ENCODE measurements at regions not wholly inside any gene's neighbourhood (a gene's known extent, or its start where the extent isn't known, plus 50 kb on each side); places are given as distances from the start of the nearest gene placed in this dataset.

- no peak for DNase-seq (ENCODE audit: low spot score)
These were observed 279.0 kb downstream of the ATXN7L3B start for GRCh38 chr12:74816398-74817175.

- no peak for DNase-seq (ENCODE audit: low spot score)
These were observed 279.9 kb downstream of the ATXN7L3B start for GRCh38 chr12:74817499-74817898.

DNA sequence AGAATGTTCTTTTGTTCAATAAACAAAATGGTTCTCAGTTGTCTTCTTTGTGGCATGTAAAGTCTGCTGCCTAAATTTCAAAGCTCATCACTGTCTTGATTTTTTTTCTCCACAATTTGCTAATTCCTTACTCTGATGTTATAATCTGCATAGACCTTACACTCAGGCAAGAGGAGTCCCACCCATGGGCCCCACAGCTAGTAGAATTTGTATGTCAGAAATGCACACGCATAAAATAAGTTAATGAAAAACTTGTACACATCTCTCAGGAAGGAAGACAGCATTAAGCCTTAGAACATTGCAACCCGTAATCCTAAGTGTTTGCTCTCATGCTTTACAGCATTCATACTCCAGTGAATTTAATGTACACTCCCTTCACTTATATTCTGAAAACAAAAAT is 280.8 kb downstream of the ATXN7L3B start:
- DNase-seq (ENCODE audit: low spot score): no peak

GRCh38 chr12:74820324-74820723 is 282.7 kb downstream of the ATXN7L3B start:
- no peak for DNase-seq (ENCODE audit: low spot score)

GRCh38 chr12:74836567-74836966 is 298.9 kb downstream of the ATXN7L3B start:
- no peak for DNase-seq (ENCODE audit: low spot score)

DNA sequence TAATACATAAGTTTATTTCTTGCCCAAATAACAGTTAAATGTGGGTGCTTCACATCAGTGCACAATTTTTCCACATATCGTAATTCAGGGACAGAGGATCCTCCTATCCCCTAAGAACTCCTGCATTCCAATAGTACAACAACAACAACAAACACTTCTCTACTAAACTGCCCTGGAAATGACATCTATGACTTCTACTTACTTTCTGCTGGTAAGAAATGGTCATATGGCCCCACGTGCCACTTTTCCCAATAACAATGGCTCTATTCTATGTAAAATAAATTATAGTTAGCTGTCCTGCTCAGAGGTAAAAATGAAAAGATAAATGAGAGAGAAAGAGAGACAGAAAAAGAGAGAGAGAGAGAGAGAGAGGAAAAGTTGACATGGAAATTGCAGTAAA is 308.5 kb downstream of the ATXN7L3B start:
- DNase-seq (ENCODE audit: low spot score): no peak

DNA sequence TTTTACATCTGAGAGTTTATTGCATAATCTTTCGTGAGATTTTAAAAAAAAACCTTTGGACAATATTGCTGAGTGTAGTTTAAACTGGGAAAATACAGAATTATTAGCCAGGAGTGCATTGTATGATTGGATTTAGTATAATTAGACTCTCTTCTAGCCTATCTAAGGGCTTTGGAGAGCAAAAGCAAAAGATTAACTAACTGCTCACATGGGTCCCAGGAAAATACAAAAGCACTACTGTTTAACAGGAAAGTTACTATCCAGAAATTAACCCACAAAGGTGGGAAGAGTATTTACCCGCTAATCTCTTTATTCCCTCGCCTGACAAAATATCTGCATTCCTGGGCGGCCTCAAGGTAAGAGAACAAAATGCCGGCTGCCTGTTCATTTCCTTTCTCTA is 309.5 kb downstream of the ATXN7L3B start:
- no peak for DNase-seq (ENCODE audit: low spot score)

DNA sequence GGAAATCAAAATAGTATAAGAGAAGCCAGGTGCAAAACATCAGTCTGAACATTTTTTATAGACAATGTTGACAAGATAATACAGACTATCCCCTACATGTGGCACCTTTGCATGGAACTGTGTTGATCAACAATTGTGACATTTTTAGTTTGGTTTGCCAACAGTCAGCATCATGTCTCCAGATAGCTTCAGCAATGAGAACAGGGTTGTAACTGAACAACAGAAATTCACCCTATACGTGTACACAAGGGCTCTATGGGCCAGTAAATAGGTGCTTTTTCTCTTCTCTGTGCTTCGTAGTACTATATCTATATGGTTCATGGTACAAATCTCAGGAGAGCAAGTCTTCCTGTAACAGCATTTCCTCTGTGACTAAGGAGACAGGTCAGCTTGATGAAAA is 310.4 kb downstream of the ATXN7L3B start:
- no peak for DNase-seq (ENCODE audit: low spot score)

DNA sequence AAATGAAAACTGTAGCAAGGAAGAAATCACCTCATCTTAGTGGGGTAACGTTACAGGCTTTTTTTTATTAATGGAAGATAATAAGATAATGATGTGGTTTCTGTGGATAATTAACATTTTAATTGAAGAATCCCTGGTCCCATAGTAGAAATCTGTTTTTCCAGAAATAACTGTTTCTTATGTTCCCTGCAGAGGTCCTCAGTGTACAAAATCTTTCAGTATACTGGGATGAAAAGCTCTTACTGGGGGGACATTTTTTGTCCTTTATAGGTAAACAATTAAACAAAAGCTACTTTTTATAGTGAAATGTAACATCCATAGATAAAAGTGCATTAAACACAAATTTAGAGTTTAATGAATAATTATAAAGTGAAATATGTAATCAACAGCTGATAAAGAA is 312.2 kb downstream of the ATXN7L3B start:
- no peak for DNase-seq (ENCODE audit: low spot score)

DNA sequence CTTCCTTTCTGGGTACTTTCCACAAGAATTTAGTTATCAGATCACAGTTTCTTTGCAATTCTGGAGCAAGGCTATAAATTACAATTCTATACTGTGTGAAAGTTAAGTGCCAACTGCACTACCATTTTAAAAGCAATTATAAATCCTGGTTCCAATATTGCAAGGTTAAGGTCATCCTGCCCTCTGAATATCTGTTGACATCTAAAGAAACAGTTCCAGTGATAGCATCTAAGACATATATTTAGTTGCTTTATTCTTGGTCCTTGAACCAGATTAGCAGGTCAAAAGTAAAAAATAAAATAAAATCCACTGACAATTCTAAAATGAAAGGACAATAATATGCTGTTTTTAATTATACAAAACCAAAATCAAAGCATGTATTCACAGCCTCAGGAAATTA is 334.2 kb downstream of the ATXN7L3B start:
- no peak for DNase-seq (ENCODE audit: low spot score)

DNA sequence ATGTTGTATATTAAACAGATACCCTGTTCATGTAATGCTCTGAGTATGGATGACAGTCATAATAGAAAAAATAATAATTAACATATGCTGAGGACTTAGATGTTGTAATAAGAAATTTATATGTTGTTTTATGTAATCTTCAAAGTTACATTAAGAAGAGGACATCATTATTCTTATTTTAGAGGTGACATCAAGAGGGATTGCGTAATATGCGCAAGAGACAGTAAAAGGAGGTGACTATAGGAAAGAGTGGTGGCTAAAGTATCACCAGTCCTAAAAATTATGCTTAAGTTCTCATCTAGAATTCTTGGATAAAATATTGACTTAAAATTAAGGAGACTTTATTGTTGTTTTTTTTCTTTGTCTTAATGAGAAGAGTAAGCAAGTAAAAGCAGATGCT is 323.9 kb downstream of the KCNC2 start:
- no peak for DNase-seq (ENCODE audit: low spot score)

DNA sequence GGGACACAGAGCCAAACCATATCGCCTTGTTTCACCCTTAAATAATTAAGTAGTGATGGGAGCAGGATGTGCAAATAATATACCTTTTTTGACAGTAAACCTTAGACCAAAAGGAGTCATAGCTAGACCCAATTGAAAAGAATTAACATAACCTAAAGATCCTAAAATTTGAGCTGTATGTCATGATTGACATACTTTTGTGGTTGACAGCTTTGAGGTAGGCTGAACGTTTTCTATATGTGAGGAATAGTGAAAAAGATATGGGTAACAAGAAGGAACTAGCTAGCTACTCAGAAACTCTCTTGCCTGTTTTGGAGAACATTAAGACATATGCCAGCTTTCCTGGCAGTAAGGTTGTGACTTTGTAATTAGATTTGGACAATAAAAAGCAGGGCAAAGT is 320.6 kb downstream of the KCNC2 start:
- DNase-seq (ENCODE audit: low spot score): no peak

DNA sequence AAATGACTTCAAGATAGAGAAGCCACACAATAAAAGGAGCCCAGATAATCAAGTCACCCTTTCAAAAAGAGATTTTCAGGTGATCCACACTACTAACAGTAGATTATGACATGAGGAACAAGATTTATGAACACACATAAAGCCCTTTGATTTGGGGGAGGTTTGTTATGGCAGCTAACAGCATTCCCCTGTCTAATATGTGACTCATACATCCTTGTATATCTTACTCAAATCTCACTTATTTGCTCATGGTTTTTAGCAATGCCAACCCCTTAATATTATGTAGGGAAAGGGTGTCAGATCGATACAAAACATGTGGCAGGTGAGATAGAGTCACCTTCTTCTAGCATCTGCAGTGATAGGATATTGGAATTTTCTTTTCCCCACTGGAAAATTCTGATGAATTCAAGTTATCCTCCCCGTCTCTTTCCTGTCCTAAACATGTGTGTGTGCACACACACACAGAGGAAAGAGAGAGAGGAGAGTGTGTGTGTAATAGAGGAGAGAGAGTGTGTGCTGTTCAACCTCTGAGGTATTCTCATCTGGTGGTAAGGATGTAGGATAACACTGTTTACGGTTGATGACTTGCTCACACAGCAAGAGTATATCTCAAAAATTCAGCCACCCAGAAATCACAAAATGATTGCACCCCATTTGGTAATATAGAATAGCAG is 319.9 kb downstream of the KCNC2 start:
- DNase-seq (ENCODE audit: low spot score): no peak

- no peak for DNase-seq (ENCODE audit: low spot score)
These were observed 319.4 kb downstream of the KCNC2 start for GRCh38 chr12:74890237-74890599.

DNA sequence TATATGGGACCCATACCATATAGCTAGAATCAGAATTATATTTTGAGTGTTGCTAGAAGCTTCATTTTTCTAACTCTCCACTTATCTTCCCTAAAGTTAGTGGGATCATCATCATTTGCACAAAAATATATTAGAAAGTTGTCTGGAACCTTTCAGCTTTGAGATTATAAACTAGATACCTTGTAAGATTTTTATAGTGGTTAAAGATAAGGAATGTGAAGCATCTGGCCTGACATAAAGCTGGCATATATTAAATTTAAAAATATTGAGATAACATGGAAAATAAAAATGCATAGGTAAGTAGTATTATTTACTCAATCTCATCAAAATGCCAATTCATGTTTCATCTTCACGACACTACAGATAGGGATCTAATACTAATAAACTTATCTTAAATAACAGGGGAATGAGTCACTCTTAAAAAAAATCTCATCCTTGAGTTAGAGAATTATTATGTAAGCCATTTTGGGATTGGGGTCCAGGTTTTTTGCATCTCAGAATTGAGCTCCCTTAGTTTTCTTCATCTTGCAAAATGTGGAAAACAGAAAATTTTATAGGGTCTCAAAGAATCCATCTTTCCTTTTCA is 318.5 kb downstream of the KCNC2 start:
- DNase-seq (ENCODE audit: low spot score): no peak

- DNase-seq (ENCODE audit: low spot score): no peak
These were observed 317.5 kb downstream of the KCNC2 start for GRCh38 chr12:74892057-74892633.

GRCh38 chr12:74896186-74896585 is 313.5 kb downstream of the KCNC2 start:
- no peak for DNase-seq (ENCODE audit: low spot score)

GRCh38 chr12:74897425-74898211 is 312.0 kb downstream of the KCNC2 start:
- DNase-seq (ENCODE audit: low spot score): no peak

- no peak for DNase-seq (ENCODE audit: low spot score)
These were observed 310.4 kb downstream of the KCNC2 start for GRCh38 chr12:74899031-74899829.

DNA sequence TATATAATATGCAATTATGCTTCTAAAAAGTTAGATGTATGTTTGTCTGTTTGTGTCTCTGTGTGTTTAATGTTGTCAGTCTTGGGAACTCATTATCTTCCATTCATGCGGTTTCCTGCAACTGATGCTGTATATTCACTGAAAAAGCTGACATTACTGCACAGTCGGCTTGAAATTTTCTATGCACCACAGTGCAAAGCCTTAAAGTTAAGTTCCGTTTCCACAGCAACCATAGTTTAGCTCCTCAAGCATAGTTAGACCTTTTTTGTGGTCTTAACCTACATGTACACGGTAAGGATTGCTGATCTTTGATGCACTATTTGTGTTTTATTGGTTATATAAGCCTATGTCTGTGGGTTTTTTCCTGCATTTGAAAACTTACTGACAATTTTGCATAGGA is 309.4 kb downstream of the KCNC2 start:
- DNase-seq (ENCODE audit: low spot score): no peak

GRCh38 chr12:74903522-74903921 is 306.1 kb downstream of the KCNC2 start:
- DNase-seq (ENCODE audit: low spot score): peak; percentile 9
